Fibroblast of mammary gland (primary cell): ENCODE measurements at regions not wholly inside any gene's neighbourhood (a gene's known extent, or its start where the extent isn't known, plus 50 kb on each side); places are given as distances from the start of the nearest gene placed in this dataset.
A peak's percentile ranks its signal among the peaks of the same experiment; 100 is the strongest.

Experiments used
- DNase-seq: peaks from one replicate; pipeline ENCODE4 v3.0.0-alpha.2; 2010; ENCODE audit warnings: low read depth
- H3K4me3 ChIP-seq: 2 replicates; pipeline ENCODE4 v1.5.1; 2011; ENCODE audit warnings: low read depth, mild to moderate bottlenecking, low read length, moderate library complexity; ENCODE audit not compliant: control insufficient read depth
- CTCF ChIP-seq: conservative IDR thresholded peaks from 2 replicates; pipeline ENCODE4 v1.5.1; 2011; ENCODE audit warnings: low read depth, low read length, inconsistent platforms; ENCODE audit not compliant: control insufficient read depth, insufficient read depth

- no peak for TF ChIP-seq CTCF
- DNase-seq = no peak
- H3K4me3 ChIP-seq = no peak overlapping the region
Measured at GRCh38 chr2:12343141-12343540, 373.6 kb upstream of the TRIB2 start.

- DNase-seq = peak; percentile 44
- TF ChIP-seq CTCF = no peak
- no peak overlapping the region for H3K4me3 ChIP-seq
Measured at GRCh38 chr2:12347066-12347493, 369.7 kb upstream of the TRIB2 start.

- TF ChIP-seq CTCF = no peak
- no peak for DNase-seq
- no peak overlapping the region for H3K4me3 ChIP-seq
Measured at GRCh38 chr2:12348216-12348615, 368.5 kb upstream of the TRIB2 start.

- DNase-seq = no peak
- no peak for TF ChIP-seq CTCF
- no peak overlapping the region for H3K4me3 ChIP-seq
Measured at GRCh38 chr2:12350821-12351220, 365.9 kb upstream of the TRIB2 start.

- TF ChIP-seq CTCF = no peak
- DNase-seq = no peak
- H3K4me3 ChIP-seq = no peak overlapping the region
Measured at GRCh38 chr2:12352889-12353288, 363.8 kb upstream of the TRIB2 start.

- TF ChIP-seq CTCF = no peak
- H3K4me3 ChIP-seq = no peak overlapping the region
- DNase-seq = no peak
Measured at GRCh38 chr2:12361506-12361905, 355.2 kb upstream of the TRIB2 start.

- no peak for DNase-seq
- TF ChIP-seq CTCF = no peak
- no peak overlapping the region for H3K4me3 ChIP-seq
Measured at GRCh38 chr2:12363138-12363537, 353.6 kb upstream of the TRIB2 start.
